ENCODE measurements at regions not wholly inside any gene's neighbourhood (a gene's known extent, or its start where the extent isn't known, plus 50 kb on each side); places are given as distances from the start of the nearest gene placed in this dataset.
A peak's percentile ranks its signal among the peaks of the same experiment; 100 is the strongest.

GRCh38 chr5:58240322-58240721 is 219.6 kb downstream of the PLK2 start:
- no peaks in the 10 kb centered on the region for H4K20me1 ChIP-seq (ENCODE audit: control insufficient read depth, extremely low read depth, insufficient read depth, low read length)
- H3K4me2 ChIP-seq (ENCODE audit: control insufficient read depth, extremely low read depth, insufficient read depth, low read depth, low read length), result peak overlapping the region; percentile 40
- H3K27ac ChIP-seq (ENCODE audit: control insufficient read depth, insufficient read depth, low read length), result peak overlapping the region; percentile 16
- H3K27me3 ChIP-seq (ENCODE audit: control insufficient read depth, extremely low read depth, insufficient read depth, low read length), result no peaks in the 10 kb centered on the region
- no peak overlapping the region for H3K9ac ChIP-seq (ENCODE audit: control insufficient read depth, extremely low read depth, insufficient read depth, low read length)
- H3K9me1 ChIP-seq (ENCODE audit: control insufficient read depth, extremely low read depth, insufficient read depth, low read length), result no peaks in the 10 kb centered on the region
- FAIRE-seq, result peak; percentile 78
- peaks cover 19% of the 10 kb centered on the region for H3K4me1 ChIP-seq (ENCODE audit: control insufficient read depth, extremely low read depth, insufficient read depth, low read length)
- dilution Hi-C loops (cut with MboI; ENCODE audit: extremely low pct_ligation_motif_present, low sequenced_read_pairs), result no loop called here
- no peak for DNase-seq (ENCODE audit: low read depth, low spot score)
- no peaks in the 10 kb centered on the region for H3K36me3 ChIP-seq (ENCODE audit: control insufficient read depth in 2 of 2, extremely low read depth in 1 of 2, insufficient read depth in 2 of 2, low read length in 2 of 2)
- H3K9me3 ChIP-seq (ENCODE audit: control insufficient read depth, low read depth, low read length), result no peaks in the 10 kb centered on the region
- TF ChIP-seq, protein P1, sequence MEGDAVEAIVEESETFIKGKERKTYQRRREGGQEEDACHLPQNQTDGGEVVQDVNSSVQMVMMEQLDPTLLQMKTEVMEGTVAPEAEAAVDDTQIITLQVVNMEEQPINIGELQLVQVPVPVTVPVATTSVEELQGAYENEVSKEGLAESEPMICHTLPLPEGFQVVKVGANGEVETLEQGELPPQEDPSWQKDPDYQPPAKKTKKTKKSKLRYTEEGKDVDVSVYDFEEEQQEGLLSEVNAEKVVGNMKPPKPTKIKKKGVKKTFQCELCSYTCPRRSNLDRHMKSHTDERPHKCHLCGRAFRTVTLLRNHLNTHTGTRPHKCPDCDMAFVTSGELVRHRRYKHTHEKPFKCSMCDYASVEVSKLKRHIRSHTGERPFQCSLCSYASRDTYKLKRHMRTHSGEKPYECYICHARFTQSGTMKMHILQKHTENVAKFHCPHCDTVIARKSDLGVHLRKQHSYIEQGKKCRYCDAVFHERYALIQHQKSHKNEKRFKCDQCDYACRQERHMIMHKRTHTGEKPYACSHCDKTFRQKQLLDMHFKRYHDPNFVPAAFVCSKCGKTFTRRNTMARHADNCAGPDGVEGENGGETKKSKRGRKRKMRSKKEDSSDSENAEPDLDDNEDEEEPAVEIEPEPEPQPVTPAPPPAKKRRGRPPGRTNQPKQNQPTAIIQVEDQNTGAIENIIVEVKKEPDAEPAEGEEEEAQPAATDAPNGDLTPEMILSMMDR (optimal IDR thresholded peaks at IDR 0.05 in 1 of 3, IDR thresholded peaks at IDR 0.05 in 1 of 3, conservative IDR thresholded peaks at IDR 0.05 in 1 of 3; ENCODE audit: extremely low read depth in 1 of 3, insufficient read depth in 2 of 3, low read length in 3 of 3), result no peak
- no peak overlapping the region for H3K4me3 ChIP-seq (ENCODE audit: control insufficient read depth in 2 of 3, extremely low read depth in 1 of 3, insufficient read depth in 2 of 3, low read depth in 1 of 3, low read length in 3 of 3)
- no peaks in the 10 kb centered on the region for H3K79me2 ChIP-seq (ENCODE audit: control insufficient read depth, insufficient read depth, low read length)
- H2AFZ ChIP-seq (ENCODE audit: control insufficient read depth, low read length), result peak overlapping the region; percentile 60

DNA sequence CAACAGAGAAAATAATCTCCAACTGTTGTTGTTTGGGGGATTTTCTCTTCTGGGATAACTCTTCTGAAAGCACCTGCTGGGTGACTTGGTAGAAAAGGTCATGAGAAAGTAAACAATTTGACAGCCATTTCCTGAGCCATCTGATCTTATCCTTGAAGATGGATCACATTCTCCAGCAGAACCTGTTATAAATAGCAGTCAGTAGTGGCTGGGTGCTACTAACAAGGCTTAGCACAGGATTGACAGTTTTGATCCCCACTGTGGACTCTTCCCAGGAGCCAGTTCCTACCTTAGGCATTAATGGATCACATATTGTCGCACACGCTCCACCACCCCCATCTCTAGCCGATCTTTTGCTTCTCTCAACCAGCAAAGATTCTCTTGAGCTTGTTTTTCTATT is 220.2 kb downstream of the PLK2 start:
- Histone ChIP-seq H3K4me2 (ENCODE audit: control insufficient read depth, extremely low read depth, insufficient read depth, low read depth, low read length) (no peak overlapping the region), H3K4me3 (ENCODE audit: control insufficient read depth in 2 of 3, extremely low read depth in 1 of 3, insufficient read depth in 2 of 3, low read depth in 1 of 3, low read length in 3 of 3) (no peak overlapping the region), H3K27ac (ENCODE audit: control insufficient read depth, insufficient read depth, low read length) (no peak overlapping the region), H4K20me1 (ENCODE audit: control insufficient read depth, extremely low read depth, insufficient read depth, low read length) (no peaks in the 10 kb centered on the region), H3K79me2 (ENCODE audit: control insufficient read depth, insufficient read depth, low read length) (no peaks in the 10 kb centered on the region), H3K9me3 (ENCODE audit: control insufficient read depth, low read depth, low read length) (no peaks in the 10 kb centered on the region), H3K4me1 (ENCODE audit: control insufficient read depth, extremely low read depth, insufficient read depth, low read length) (peaks cover 19% of the 10 kb centered on the region), H3K27me3 (ENCODE audit: control insufficient read depth, extremely low read depth, insufficient read depth, low read length) (no peaks in the 10 kb centered on the region), H2AFZ (ENCODE audit: control insufficient read depth, low read length) (no peak overlapping the region), H3K9me1 (ENCODE audit: control insufficient read depth, extremely low read depth, insufficient read depth, low read length) (no peaks in the 10 kb centered on the region), H3K9ac (ENCODE audit: control insufficient read depth, extremely low read depth, insufficient read depth, low read length) (no peak overlapping the region), H3K36me3 (ENCODE audit: control insufficient read depth in 2 of 2, extremely low read depth in 1 of 2, insufficient read depth in 2 of 2, low read length in 2 of 2) (no peaks in the 10 kb centered on the region)
- DNase-seq (ENCODE audit: low read depth, low spot score) (no peak), FAIRE-seq (no peak)
- no peak for TF ChIP-seq EZH2 (IDR thresholded peaks at IDR 0.05; ENCODE audit: low read length)
- TF ChIP-seq, protein P1 (optimal IDR thresholded peaks at IDR 0.05 in 1 of 3, IDR thresholded peaks at IDR 0.05 in 1 of 3, conservative IDR thresholded peaks at IDR 0.05 in 1 of 3; ENCODE audit: extremely low read depth in 1 of 3, insufficient read depth in 2 of 3, low read length in 3 of 3), result no peak
- dilution Hi-C loops (cut with MboI; ENCODE audit: extremely low pct_ligation_motif_present, low sequenced_read_pairs), result no loop called here
